Upper lobe of left lung (tissue), 4 donors: ENCODE measurements at regions not wholly inside any gene's neighbourhood (a gene's known extent, or its start where the extent isn't known, plus 50 kb on each side); places are given as distances from the start of the nearest gene placed in this dataset.

Experiments
- EP300 ChIP-seq, 4 donors: sonication (generic); formaldehyde crosslinking; IDR thresholded peaks; one replicate each; pipeline ENCODE4 v1.5.1; 2017; ENCODE audit warnings: antibody characterized with exemption in 4 of 4, control low read depth in 2 of 4
- POLR2A ChIP-seq, 4 donors: fragments of 450-650 bp; IDR thresholded peaks; one replicate each; pipeline ENCODE4 v1.5.1; 2016 to 2017; ENCODE audit warnings: antibody characterized with exemption in 4 of 4, mild to moderate bottlenecking in 2 of 4
- POLR2AphosphoS5 ChIP-seq, 2 donors: sonication (generic); formaldehyde crosslinking; IDR thresholded peaks; one replicate each; pipeline ENCODE4 v1.5.1; 2017; ENCODE audit warnings: antibody characterized with exemption in 2 of 2
- TF ChIP-seq, protein P1 (sequence below), 6 experiments: fragments of 450-650 bp in 4 of 6; fragments of 200-600 bp in 2 of 6; sonication (generic) in 2 of 6; IDR thresholded peaks; one replicate each; pipeline ENCODE4 v1.5.1; 2016 to 2019; ENCODE audit warnings: antibody characterized with exemption in 6 of 6

DNA sequence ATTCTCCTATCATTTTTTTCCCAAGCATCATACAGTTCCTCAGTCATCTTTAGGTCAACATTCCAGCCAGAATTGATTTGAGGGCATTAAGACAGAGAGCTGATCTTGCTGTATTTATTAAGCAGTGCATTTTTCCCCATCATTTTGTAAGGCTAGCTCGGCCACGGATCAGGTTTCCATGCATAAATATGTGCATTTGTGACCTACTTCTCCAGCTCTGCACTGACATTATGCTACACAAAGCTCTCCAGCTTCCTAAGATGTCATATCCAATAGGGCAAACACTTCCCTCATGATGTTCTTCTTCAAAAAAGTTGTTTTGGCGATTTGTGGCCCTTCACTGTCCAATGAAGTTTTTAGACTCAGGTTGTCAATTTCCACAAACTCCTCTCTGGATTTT is 202.6 kb downstream of the C7orf25 start:
- TF ChIP-seq, protein P1, sequence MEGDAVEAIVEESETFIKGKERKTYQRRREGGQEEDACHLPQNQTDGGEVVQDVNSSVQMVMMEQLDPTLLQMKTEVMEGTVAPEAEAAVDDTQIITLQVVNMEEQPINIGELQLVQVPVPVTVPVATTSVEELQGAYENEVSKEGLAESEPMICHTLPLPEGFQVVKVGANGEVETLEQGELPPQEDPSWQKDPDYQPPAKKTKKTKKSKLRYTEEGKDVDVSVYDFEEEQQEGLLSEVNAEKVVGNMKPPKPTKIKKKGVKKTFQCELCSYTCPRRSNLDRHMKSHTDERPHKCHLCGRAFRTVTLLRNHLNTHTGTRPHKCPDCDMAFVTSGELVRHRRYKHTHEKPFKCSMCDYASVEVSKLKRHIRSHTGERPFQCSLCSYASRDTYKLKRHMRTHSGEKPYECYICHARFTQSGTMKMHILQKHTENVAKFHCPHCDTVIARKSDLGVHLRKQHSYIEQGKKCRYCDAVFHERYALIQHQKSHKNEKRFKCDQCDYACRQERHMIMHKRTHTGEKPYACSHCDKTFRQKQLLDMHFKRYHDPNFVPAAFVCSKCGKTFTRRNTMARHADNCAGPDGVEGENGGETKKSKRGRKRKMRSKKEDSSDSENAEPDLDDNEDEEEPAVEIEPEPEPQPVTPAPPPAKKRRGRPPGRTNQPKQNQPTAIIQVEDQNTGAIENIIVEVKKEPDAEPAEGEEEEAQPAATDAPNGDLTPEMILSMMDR (IDR thresholded peaks at IDR 0.05) = no peak
- TF ChIP-seq POLR2AphosphoS5 (IDR thresholded peaks at IDR 0.05) (no peak), POLR2A (IDR thresholded peaks at IDR 0.05) (no peak), EP300 (IDR thresholded peaks at IDR 0.05) (no peak)
